Uterus (tissue), 3 donors: ENCODE measurements at regions not wholly inside any gene's neighbourhood (a gene's known extent, or its start where the extent isn't known, plus 50 kb on each side); places are given as distances from the start of the nearest gene placed in this dataset.

Source experiments
- DNase-seq, 2 donors: peaks; one replicate each; pipeline ENCODE4 v3.0.0-alpha.2; 2019 to 2020
- H3K27ac ChIP-seq, 2 donors: fragments of 200-600 bp; sonication (generic); 1 replicate in 1 of 2; 2 replicates in 1 of 2; pipeline ENCODE4 v1.5.1; 2016 to 2018
- H3K27me3 ChIP-seq, 2 donors: fragments of 200-600 bp; sonication (generic); one replicate each; pipeline ENCODE4 v1.5.1; 2018 to 2019; ENCODE audit warnings: control low read depth in 1 of 2
- H3K36me3 ChIP-seq, 2 donors: fragments of 200-600 bp; sonication (generic); one replicate each; pipeline ENCODE4 v1.5.1; 2019; ENCODE audit warnings: control low read depth in 1 of 2
- H3K4me1 ChIP-seq, 2 donors: fragments of 200-600 bp; sonication (generic); one replicate each; pipeline ENCODE4 v1.5.1; 2018 to 2019; ENCODE audit warnings: control low read depth in 1 of 2
- H3K4me3 ChIP-seq, 2 donors: fragments of 200-600 bp; sonication (generic); 1 replicate in 1 of 2; 2 replicates in 1 of 2; pipeline ENCODE4 v1.5.1; 2018 to 2019; ENCODE audit warnings: mild to moderate bottlenecking in 1 of 2
- H3K9me3 ChIP-seq, 2 donors: fragments of 200-600 bp; sonication (generic); one replicate each; pipeline ENCODE4 v1.5.1; 2019; ENCODE audit warnings: control low read depth in 1 of 2
- POLR2A ChIP-seq, 2 donors: fragments of 450-650 bp; IDR thresholded peaks; one replicate each; pipeline ENCODE4 v1.6.1; 2016; ENCODE audit warnings: antibody characterized with exemption in 2 of 2, mild to moderate bottlenecking in 1 of 2, moderate library complexity in 1 of 2
- intact Hi-C: fragments of 100-400 bp; cut with DNase I; formaldehyde crosslinking; loops from one replicate; pipeline ENCODE4 v1.15.1; 2023; ENCODE audit warnings: low total_unique reads
- TF ChIP-seq, protein P1 (sequence below), 4 experiments: fragments of 200-600 bp in 2 of 4; fragments of 450-650 bp in 2 of 4; sonication (generic) in 2 of 4; IDR thresholded peaks; one replicate each; pipeline ENCODE4 v1.5.1; 2016 to 2019; ENCODE audit warnings: antibody characterized with exemption in 4 of 4, mild to moderate bottlenecking in 2 of 4, moderate library complexity in 1 of 4
- donor health status: DM: yes; HTN: yes; CAD: no.

DNA sequence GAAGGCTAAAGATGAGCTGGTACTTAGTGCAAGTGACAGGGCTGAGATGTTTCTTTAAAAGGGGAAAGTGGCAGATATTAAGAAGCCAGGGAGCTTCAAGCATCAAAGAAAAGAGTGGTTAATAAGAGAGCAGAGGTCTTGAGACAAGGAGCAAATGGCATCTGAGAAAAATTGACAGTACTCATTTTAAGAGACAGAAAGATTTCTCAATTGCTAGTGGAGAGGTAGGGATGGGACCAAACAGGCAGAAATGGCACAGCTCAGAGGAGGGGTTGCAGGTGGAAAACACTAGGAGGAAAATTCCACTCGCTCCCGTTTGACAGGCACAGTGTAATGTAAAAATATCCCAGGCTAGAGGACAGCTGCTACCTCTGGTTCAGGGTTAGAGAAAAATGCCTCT, 593.4 kb upstream of the LRATD1 start:
- DNase-seq: no peak
- no peak overlapping the region for H3K4me3 ChIP-seq
- no peaks in the 10 kb centered on the region for H3K27me3 ChIP-seq
- no peak overlapping the region for H3K27ac ChIP-seq
- intact Hi-C loops: no loop called here
- TF ChIP-seq, protein P1, sequence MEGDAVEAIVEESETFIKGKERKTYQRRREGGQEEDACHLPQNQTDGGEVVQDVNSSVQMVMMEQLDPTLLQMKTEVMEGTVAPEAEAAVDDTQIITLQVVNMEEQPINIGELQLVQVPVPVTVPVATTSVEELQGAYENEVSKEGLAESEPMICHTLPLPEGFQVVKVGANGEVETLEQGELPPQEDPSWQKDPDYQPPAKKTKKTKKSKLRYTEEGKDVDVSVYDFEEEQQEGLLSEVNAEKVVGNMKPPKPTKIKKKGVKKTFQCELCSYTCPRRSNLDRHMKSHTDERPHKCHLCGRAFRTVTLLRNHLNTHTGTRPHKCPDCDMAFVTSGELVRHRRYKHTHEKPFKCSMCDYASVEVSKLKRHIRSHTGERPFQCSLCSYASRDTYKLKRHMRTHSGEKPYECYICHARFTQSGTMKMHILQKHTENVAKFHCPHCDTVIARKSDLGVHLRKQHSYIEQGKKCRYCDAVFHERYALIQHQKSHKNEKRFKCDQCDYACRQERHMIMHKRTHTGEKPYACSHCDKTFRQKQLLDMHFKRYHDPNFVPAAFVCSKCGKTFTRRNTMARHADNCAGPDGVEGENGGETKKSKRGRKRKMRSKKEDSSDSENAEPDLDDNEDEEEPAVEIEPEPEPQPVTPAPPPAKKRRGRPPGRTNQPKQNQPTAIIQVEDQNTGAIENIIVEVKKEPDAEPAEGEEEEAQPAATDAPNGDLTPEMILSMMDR (IDR thresholded peaks at IDR 0.05): no peak
- TF ChIP-seq POLR2A (IDR thresholded peaks at IDR 0.05): no peak
- no peaks in the 10 kb centered on the region for H3K36me3 ChIP-seq
- no peaks in the 10 kb centered on the region for H3K9me3 ChIP-seq
- no peaks in the 10 kb centered on the region for H3K4me1 ChIP-seq

DNA sequence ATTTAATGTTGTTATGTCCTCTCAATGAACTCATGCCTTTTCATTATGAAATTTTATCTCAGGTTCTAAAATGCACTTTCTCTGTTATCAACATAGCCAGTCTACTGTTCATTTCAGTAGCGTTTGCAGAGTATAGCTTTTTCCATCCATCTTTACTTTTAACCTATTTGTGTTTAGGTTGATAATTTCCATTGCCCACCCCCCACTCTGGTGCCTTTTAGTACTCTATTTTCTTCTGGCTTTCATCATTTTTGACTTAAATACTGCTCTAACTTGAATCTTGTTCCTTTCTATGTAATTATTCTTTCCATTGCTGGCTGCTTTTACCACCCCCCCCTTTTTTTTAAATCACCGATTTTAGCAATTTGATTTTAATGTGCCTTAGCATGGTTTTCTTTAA, 585.0 kb upstream of the LRATD1 start:
- no peaks in the 10 kb centered on the region for H3K27me3 ChIP-seq
- no peak for DNase-seq
- H3K36me3 ChIP-seq: no peaks in the 10 kb centered on the region
- TF ChIP-seq POLR2A (IDR thresholded peaks at IDR 0.05): no peak
- TF ChIP-seq, protein P1 (IDR thresholded peaks at IDR 0.05): no peak
- no peak overlapping the region for H3K27ac ChIP-seq
- no peaks in the 10 kb centered on the region for H3K9me3 ChIP-seq
- intact Hi-C loops: no loop called here
- H3K4me1 ChIP-seq: no peaks in the 10 kb centered on the region
- no peak overlapping the region for H3K4me3 ChIP-seq

DNA sequence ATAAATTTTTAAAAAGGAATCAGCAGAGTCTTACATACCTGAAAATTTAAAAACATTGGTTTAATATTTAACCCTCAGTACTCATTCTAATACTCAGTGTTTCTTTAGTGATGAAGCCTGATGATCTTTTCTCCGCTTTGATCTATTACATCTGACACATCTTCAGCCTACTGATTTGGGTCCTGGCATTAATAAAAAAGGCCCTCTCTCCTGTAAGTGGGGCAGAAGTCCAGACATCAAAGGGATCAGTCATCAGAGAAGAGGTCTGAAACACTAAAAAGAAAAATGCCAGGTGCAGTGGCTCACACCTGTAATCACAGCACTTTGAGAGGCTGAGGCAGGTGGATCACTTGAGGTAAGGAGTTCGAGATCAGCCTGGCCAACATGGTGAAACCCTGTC, 581.1 kb upstream of the LRATD1 start:
- H3K27me3 ChIP-seq: no peaks in the 10 kb centered on the region

DNA sequence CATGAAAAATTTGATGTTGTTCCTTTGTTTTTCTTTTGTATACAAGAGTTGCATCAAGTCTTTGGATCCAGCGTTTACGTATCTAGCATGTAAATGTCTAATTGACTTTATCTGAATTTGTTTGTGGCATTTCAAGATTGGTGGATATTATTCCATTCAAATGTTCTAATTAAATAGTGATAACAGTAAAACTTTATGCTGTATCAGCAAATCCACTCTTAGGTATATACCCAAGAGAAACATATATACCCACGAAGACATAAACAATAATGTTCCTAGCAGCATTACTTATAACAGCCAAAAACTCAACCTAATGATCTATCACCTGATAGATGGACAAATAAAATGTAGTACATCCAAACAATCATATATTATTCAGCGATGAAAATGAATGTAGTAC, 579.4 kb upstream of the LRATD1 start:
- H3K27ac ChIP-seq: no peak overlapping the region
- TF ChIP-seq POLR2A (IDR thresholded peaks at IDR 0.05): no peak
- TF ChIP-seq, protein P1 (IDR thresholded peaks at IDR 0.05): no peak
- no peaks in the 10 kb centered on the region for H3K4me1 ChIP-seq
- intact Hi-C loops: no loop called here
- no peak overlapping the region for H3K4me3 ChIP-seq
- no peaks in the 10 kb centered on the region for H3K9me3 ChIP-seq
- no peaks in the 10 kb centered on the region for H3K36me3 ChIP-seq
- DNase-seq: no peak
- H3K27me3 ChIP-seq: no peaks in the 10 kb centered on the region

More for the DNA sequence above, 581.1 kb upstream of the LRATD1 start:
- no peak for DNase-seq
- no peaks in the 10 kb centered on the region for H3K9me3 ChIP-seq
- H3K27ac ChIP-seq: no peak overlapping the region
- intact Hi-C loops: no loop called here
- H3K4me1 ChIP-seq: no peaks in the 10 kb centered on the region
- H3K36me3 ChIP-seq: no peaks in the 10 kb centered on the region
- no peak overlapping the region for H3K4me3 ChIP-seq
- TF ChIP-seq POLR2A (IDR thresholded peaks at IDR 0.05): no peak
- TF ChIP-seq, protein P1 (IDR thresholded peaks at IDR 0.05): no peak

DNA sequence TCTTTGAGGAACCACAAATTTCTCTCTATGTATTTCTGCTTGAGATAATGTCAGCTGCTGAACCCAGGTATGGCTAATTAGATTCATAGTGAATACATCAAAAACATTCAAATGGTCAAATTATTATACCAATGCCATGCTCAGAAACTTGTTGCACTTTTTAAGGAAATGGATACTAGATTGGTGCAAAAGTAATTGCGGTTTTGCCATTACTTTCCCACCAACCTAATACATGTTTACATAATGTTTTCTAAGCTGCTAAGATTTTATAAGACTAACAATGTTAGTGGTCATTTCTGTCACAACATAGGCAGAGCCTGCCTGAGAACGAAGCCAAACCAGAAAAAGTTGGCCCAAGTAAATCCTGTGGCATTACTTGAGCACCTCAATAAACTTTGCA, 568.2 kb upstream of the LRATD1 start:
- TF ChIP-seq POLR2A (IDR thresholded peaks at IDR 0.05): no peak
- TF ChIP-seq, protein P1 (IDR thresholded peaks at IDR 0.05): no peak
- DNase-seq: no peak
- no peak overlapping the region for H3K27ac ChIP-seq
- H3K36me3 ChIP-seq: no peaks in the 10 kb centered on the region
- no peak overlapping the region for H3K4me3 ChIP-seq
- no peaks in the 10 kb centered on the region for H3K27me3 ChIP-seq
- no peaks in the 10 kb centered on the region for H3K9me3 ChIP-seq
- intact Hi-C loops: no loop called here
- no peaks in the 10 kb centered on the region for H3K4me1 ChIP-seq
